Neural cell (in vitro differentiated cells): ENCODE measurements at regions not wholly inside any gene's neighbourhood (a gene's known extent, or its start where the extent isn't known, plus 50 kb on each side); places are given as distances from the start of the nearest gene placed in this dataset.

ENCODE experiments used
- H2AFZ ChIP-seq: fragments of 200-600, 300-800 bp; sonication (generic), shearing (Covaris generic); 2 replicates; pipeline ENCODE4 v1.6.0; 2014; ENCODE audit warnings: low read depth, mild to moderate bottlenecking, antibody characterized with exemption, low read length, moderate library complexity
- H3F3A ChIP-seq: fragments of 200-600 bp; shearing (Covaris generic); 2 replicates; pipeline ENCODE4 v1.6.1; 2016; ENCODE audit warnings: mild to moderate bottlenecking, moderate library complexity, mixed read lengths, antibody characterized with exemption, low read length; ENCODE audit not compliant: insufficient read depth, poor library complexity, severe bottlenecking
- H3K27ac ChIP-seq: fragments of 200-600, 300-800 bp; sonication (generic), shearing (Covaris generic); 2 replicates; pipeline ENCODE4 v1.5.1; 2014; ENCODE audit warnings: mild to moderate bottlenecking, low read length, moderate library complexity
- H3K27me3 ChIP-seq: fragments of 300-800, 200-600 bp; sonication (generic), shearing (Covaris generic); 2 replicates; pipeline ENCODE4 v1.6.0; 2014; ENCODE audit warnings: mild to moderate bottlenecking, low read depth, low read length, moderate library complexity; ENCODE audit not compliant: insufficient read depth
- H3K36me3 ChIP-seq: fragments of 300-800, 200-600 bp; sonication (generic), shearing (Covaris generic); 2 replicates; pipeline ENCODE4 v1.5.1; 2014; ENCODE audit warnings: mild to moderate bottlenecking, antibody characterized with exemption, low read length, moderate library complexity; ENCODE audit not compliant: insufficient read depth
- H3K4me2 ChIP-seq: fragments of 300-800, 200-600 bp; sonication (generic), shearing (Covaris generic); 2 replicates; pipeline ENCODE4 v1.6.0; 2014; ENCODE audit warnings: mild to moderate bottlenecking, low read length
- H3K4me3 ChIP-seq: fragments of 300-800, 200-600 bp; sonication (generic), shearing (Covaris generic); 2 replicates; pipeline ENCODE4 v1.5.1; 2014; ENCODE audit warnings: mild to moderate bottlenecking, low read length, moderate library complexity
- H3K79me2 ChIP-seq: fragments of 200-600 bp; shearing (Covaris generic); replicated peaks from 2 replicates; pipeline ENCODE4 v1.6.0; 2014; ENCODE audit warnings: mild to moderate bottlenecking, low read length, moderate library complexity; ENCODE audit not compliant: insufficient read depth
- H3K9ac ChIP-seq: fragments of 300-800, 200-600 bp; sonication (generic), shearing (Covaris generic); 2 replicates; pipeline ENCODE4 v1.6.1; 2016; ENCODE audit warnings: mild to moderate bottlenecking, low read length, mixed read lengths
- H3K9me2 ChIP-seq: fragments of 200-600 bp; shearing (Covaris generic); 2 replicates; pipeline ENCODE4 v1.6.1; 2016; ENCODE audit warnings: mild to moderate bottlenecking, low read length, mixed read lengths; ENCODE audit not compliant: insufficient read depth
- H3K9me3 ChIP-seq: fragments of 200-600, 300-800 bp; sonication (generic), shearing (Covaris generic); 2 replicates; pipeline ENCODE4 v1.6.1; 2016; ENCODE audit warnings: mild to moderate bottlenecking, mixed run types, low read length, moderate library complexity, mixed read lengths
- H4K20me1 ChIP-seq: fragments of 200-600 bp; shearing (Covaris generic); 2 replicates; pipeline ENCODE4 v1.6.1; 2016; ENCODE audit warnings: mild to moderate bottlenecking, mixed run types; ENCODE audit not compliant: insufficient read depth
- EP300 ChIP-seq: fragments of 450-650 bp; conservative IDR thresholded peaks from 2 replicates; pipeline ENCODE4 v1.6.1; 2014; ENCODE audit warnings: antibody characterized with exemption, mild to moderate bottlenecking, moderate library complexity; ENCODE audit not compliant: poor library complexity, severe bottlenecking
- EZH2 ChIP-seq: fragments of 200-600, 300-800 bp; shearing (Covaris generic), sonication (generic); IDR thresholded peaks from 2 replicates; pipeline ENCODE4 v1.6.1; 2014; ENCODE audit warnings: antibody characterized with exemption, low read length, borderline replicate concordance, mild to moderate bottlenecking; ENCODE audit not compliant: insufficient read depth, poor library complexity, severe bottlenecking
- MXI1 ChIP-seq: fragments of 450-650 bp; conservative IDR thresholded peaks from 2 replicates; pipeline ENCODE4 v1.6.1; 2014; ENCODE audit warnings: antibody characterized with exemption, mild to moderate bottlenecking; ENCODE audit not compliant: poor library complexity, severe bottlenecking
- POLR2AphosphoS5 ChIP-seq: IDR thresholded peaks from 2 replicates; pipeline ENCODE4 v1.6.1; 2012
- RAD21 ChIP-seq: fragments of 450-650 bp; conservative IDR thresholded peaks from 2 replicates; pipeline ENCODE4 v1.6.1; 2014; ENCODE audit warnings: antibody characterized with exemption, mild to moderate bottlenecking, moderate library complexity
- REST ChIP-seq: IDR thresholded peaks from 2 replicates; pipeline ENCODE4 v1.6.1; 2012; ENCODE audit warnings: borderline replicate concordance
- SMC3 ChIP-seq: fragments of 450-650 bp; conservative IDR thresholded peaks from 2 replicates; pipeline ENCODE4 v1.6.1; 2014; ENCODE audit warnings: antibody characterized with exemption, mild to moderate bottlenecking, moderate library complexity; ENCODE audit not compliant: poor library complexity
- TAF1 ChIP-seq: IDR thresholded peaks from 2 replicates; pipeline ENCODE4 v1.6.1; 2012; ENCODE audit warnings: low read depth
- TF ChIP-seq, protein P1 (sequence below): fragments of 450-650 bp; IDR thresholded peaks from 2 replicates; pipeline ENCODE4 v1.5.1; 2014; ENCODE audit warnings: antibody characterized with exemption, mild to moderate bottlenecking, moderate library complexity; ENCODE audit not compliant: poor library complexity, severe bottlenecking

DNA sequence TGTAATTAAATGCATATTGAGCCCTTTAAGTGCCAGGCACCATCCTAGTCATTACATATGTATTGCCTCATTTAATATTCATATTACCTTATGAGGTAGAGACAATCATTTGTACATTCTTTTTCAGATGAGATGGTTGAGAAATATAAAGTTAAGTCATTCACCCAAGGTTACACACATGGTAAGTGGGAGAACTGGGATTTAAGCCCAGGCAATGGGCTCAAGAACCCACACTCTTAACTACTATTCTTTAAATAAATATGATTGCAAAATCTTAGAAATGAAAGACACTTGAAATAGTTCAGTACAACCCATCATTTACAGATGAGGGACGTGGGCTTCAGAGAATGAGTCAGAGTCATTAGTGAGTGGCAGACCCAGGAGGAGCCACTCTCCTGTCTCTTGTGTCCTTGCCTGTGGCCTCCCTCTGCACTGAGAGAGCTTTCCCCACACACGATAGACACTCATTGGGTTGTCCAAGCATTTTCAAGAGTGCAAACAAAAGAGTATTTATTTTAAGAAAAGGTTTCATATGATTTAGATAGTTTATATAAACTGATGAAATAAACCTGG is 60.8 kb downstream of the NPY1R start:
- H3K27ac ChIP-seq = no peak overlapping the region
- TF ChIP-seq EP300 (no peak), SMC3 (no peak), MXI1 (no peak), RAD21 (no peak), TAF1 (no peak), EZH2 (no peak), POLR2AphosphoS5 (no peak), REST (no peak)
- TF ChIP-seq, protein P1, sequence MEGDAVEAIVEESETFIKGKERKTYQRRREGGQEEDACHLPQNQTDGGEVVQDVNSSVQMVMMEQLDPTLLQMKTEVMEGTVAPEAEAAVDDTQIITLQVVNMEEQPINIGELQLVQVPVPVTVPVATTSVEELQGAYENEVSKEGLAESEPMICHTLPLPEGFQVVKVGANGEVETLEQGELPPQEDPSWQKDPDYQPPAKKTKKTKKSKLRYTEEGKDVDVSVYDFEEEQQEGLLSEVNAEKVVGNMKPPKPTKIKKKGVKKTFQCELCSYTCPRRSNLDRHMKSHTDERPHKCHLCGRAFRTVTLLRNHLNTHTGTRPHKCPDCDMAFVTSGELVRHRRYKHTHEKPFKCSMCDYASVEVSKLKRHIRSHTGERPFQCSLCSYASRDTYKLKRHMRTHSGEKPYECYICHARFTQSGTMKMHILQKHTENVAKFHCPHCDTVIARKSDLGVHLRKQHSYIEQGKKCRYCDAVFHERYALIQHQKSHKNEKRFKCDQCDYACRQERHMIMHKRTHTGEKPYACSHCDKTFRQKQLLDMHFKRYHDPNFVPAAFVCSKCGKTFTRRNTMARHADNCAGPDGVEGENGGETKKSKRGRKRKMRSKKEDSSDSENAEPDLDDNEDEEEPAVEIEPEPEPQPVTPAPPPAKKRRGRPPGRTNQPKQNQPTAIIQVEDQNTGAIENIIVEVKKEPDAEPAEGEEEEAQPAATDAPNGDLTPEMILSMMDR = no peak
- no peaks in the 10 kb centered on the region for H3K9me3 ChIP-seq
- no peaks in the 10 kb centered on the region for H3K9me2 ChIP-seq
- no peak overlapping the region for H3K4me2 ChIP-seq
- H3K4me3 ChIP-seq = no peak overlapping the region
- H3K9ac ChIP-seq = no peak overlapping the region
- no peaks in the 10 kb centered on the region for H3F3A ChIP-seq
- no peaks in the 10 kb centered on the region for H4K20me1 ChIP-seq
- no peaks in the 10 kb centered on the region for H3K79me2 ChIP-seq
- H2AFZ ChIP-seq = no peak overlapping the region
- no peaks in the 10 kb centered on the region for H3K27me3 ChIP-seq
- no peaks in the 10 kb centered on the region for H3K36me3 ChIP-seq

DNA sequence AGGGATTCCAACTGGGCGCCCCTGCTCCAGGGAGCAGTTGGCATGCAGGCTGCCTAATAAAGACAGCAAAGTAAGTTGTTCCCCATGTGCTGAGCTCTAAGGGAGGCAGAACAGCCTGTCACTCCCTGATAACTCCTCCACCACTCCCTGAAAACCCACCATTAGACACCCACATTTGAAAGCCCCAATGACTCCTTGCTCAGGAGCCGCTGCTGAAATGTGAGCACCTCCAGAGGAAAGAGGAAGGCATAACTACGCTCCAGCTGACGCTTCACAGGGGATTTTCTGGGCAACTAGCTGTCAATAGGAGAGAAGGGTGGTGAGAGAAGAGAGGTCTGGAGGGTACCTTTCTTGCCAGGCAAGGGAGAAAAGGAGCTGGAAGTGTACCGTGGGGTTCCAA is 62.5 kb downstream of the NPY1R start:
- H3K9me3 ChIP-seq = no peaks in the 10 kb centered on the region
- no peaks in the 10 kb centered on the region for H3K9me2 ChIP-seq
- H3K9ac ChIP-seq = no peak overlapping the region
- no peaks in the 10 kb centered on the region for H3K27me3 ChIP-seq
- H4K20me1 ChIP-seq = no peaks in the 10 kb centered on the region
- TF ChIP-seq REST (no peak), EZH2 (no peak), RAD21 (no peak), POLR2AphosphoS5 (no peak), TAF1 (no peak), MXI1 (no peak), SMC3 (no peak), EP300 (no peak)
- TF ChIP-seq, protein P1 = no peak
- H3F3A ChIP-seq = no peaks in the 10 kb centered on the region
- H3K27ac ChIP-seq = no peak overlapping the region
- H2AFZ ChIP-seq = no peak overlapping the region
- no peaks in the 10 kb centered on the region for H3K79me2 ChIP-seq
- no peak overlapping the region for H3K4me3 ChIP-seq
- H3K36me3 ChIP-seq = no peaks in the 10 kb centered on the region
- no peak overlapping the region for H3K4me2 ChIP-seq
